ENCODE measurements at regions not wholly inside any gene's neighbourhood (a gene's known extent, or its start where the extent isn't known, plus 50 kb on each side); places are given as distances from the start of the nearest gene placed in this dataset.

DNA sequence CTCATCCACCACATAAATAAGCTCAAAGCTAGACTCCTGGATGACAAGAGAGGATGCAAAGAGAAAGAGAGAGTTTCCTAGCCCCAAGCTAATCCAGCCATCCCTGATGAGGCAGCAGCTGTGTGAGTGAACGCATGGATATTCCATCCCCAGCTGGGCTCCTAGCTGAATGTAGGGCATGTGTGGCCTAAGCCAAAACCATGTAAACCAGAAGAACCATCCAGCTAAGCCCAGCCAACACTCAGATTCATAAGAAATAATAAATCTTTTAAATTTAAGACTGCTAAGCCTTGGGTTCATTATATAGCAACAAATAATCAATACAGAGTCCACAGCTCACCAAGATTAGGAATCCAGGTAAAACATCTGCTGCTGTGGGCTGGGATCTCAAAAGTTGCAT is 94.3 kb downstream of the TNFAIP2 start:
- H3K27me3 ChIP-seq (ENCODE audit: insufficient read depth, low read length) = no peaks in the 10 kb centered on the region
- no peak overlapping the region for H3K27ac ChIP-seq (ENCODE audit: low read depth, low read length)
- no peaks in the 10 kb centered on the region for H3K4me1 ChIP-seq (ENCODE audit: insufficient read depth, low read length)
- ChIA-PET POLR2A (ENCODE audit: partially characterized antibody) (no interaction called here), CTCF (ENCODE audit: partially characterized antibody) (no interaction called here)
- no peaks in the 10 kb centered on the region for H3K9me3 ChIP-seq (ENCODE audit: control insufficient read depth in 1 of 2, low read length in 2 of 2)
- H3K27me3 Mint-ChIP-seq = peaks cover 25 to 30% of the 10 kb centered on the region in 2 donors
- DNase-seq = no peak
- H3K4me3 Mint-ChIP-seq = no peak overlapping the region
- no peak overlapping the region for H3K4me3 ChIP-seq (ENCODE audit: low read length in 2 of 2)
- peaks cover 0 to 8% (median under 1%) of the 10 kb centered on the region in 4 donors for H3K4me1 Mint-ChIP-seq
- no peaks in the 10 kb centered on the region for H3K36me3 Mint-ChIP-seq
- no peaks in the 10 kb centered on the region for H3K36me3 ChIP-seq (ENCODE audit: insufficient read depth, low read length)
- intact Hi-C loops (cut with micrococcal nuclease) = no loop called here
- H3K27ac Mint-ChIP-seq = no peak overlapping the region
- peaks cover 0 to 3% (median 0%) of the 10 kb centered on the region in 8 donors for H3K9me3 Mint-ChIP-seq

DNA sequence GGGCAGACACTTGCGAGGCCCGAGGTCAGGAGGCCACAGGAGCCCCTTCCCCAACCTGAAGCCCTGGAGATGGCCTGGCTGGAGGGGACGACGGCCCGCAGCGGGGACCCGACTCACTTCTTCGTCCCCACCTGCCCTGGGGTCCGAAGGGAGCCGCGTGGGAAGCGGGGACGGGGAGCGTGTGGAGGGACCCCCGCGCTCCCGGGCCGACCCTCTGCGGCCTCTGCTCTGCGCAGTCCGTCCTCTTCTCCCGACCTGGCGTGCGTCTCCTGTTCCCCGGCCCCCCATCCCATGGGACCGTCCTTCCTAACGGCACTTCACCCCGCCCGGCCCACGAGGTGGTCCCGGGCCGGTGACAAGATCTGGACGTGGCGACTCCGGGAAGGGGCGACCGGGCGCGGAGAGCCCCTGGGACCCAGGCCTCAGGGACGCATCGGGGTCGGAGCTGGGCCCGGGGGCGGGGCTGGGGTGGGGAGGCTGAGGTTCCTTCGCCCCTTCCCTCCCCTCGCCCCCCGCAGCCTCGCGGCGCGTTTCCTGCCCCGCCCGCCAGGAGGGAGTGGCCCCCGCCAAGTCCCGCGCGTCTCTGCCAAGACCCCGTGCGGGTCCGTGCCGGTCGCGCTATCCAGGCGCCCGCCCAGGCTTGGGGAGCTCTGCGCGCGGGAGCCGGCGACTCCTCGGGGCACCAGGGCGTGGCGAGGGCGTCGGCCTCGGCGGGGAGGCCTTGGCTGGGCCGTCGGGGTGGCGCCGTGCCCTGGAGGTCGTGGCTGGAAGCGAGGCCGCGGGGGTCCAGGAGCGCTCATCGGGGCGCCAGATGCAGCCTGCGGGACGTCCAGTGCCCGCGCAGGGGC is 97.1 kb downstream of the TNFAIP2 start:
- no peaks in the 10 kb centered on the region for H3K27me3 ChIP-seq (ENCODE audit: insufficient read depth, low read length)
- H3K4me1 ChIP-seq (ENCODE audit: insufficient read depth, low read length) = no peaks in the 10 kb centered on the region
- H3K9me3 ChIP-seq (ENCODE audit: control insufficient read depth in 1 of 2, low read length in 2 of 2) = no peaks in the 10 kb centered on the region
- no peak overlapping the region for H3K27ac ChIP-seq (ENCODE audit: low read depth, low read length)
- ChIA-PET POLR2A (ENCODE audit: partially characterized antibody) (no interaction called here), CTCF (ENCODE audit: partially characterized antibody) (interaction anchor here (0.5 kb wide), 1 partner anchor 36 kb away, joined by 3 read pairs; no protein-coding TSS in a partner anchor)
- Mint-ChIP-seq H3K36me3 (no peaks in the 10 kb centered on the region), H3K4me1 (peaks cover 0 to 8% (median under 1%) of the 10 kb centered on the region in 4 donors), H3K27ac (no peak overlapping the region), H3K27me3 (peaks cover 23 to 40% of the 10 kb centered on the region in 2 donors), H3K9me3 (peaks cover 0 to 3% (median 0%) of the 10 kb centered on the region in 8 donors), H3K4me3 (peak overlapping the region in 2 of 8 donors; percentile 23 to 64)
- intact Hi-C loops (cut with micrococcal nuclease) = no loop called here
- DNase-seq = no peak
- H3K4me3 ChIP-seq (ENCODE audit: low read length in 2 of 2) = no peak overlapping the region
- no peaks in the 10 kb centered on the region for H3K36me3 ChIP-seq (ENCODE audit: insufficient read depth, low read length)

DNA sequence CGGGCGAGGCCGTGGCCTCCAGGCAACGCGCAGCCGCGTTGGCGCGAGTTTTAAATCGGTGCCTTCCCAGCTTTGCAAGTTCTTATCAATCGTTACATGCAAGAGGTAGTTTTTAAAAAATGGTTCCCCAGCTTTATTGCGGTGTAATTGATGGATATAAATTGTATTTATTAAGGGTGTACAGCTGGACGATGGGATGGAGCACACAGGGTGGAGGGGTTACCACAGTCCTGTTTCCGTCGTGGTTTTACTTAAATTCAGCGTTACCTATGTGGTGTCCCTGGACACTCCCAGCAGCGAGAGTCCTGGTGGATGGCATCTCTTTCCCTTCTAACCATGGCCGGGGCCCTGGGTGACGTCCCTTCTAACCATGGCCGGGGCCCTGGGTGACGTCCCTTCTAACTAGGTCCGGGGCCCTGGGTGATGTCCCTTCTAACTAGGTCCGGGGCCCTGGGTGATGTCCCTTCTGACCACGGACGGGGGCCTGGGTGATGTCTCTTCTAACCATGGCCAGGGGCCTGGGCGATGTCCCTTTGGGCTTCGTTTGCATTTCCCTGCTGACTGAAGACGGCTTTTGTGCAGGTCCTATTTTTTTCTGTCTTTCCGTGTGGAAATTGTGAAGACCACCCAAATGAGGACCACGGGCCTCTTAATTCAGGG is 97.9 kb downstream of the TNFAIP2 start:
- ChIA-PET POLR2A (ENCODE audit: partially characterized antibody) (no interaction called here), CTCF (ENCODE audit: partially characterized antibody) (no interaction called here)
- DNase-seq = no peak
- Mint-ChIP-seq H3K27ac (no peak overlapping the region), H3K4me1 (peaks cover 0 to 8% (median under 1%) of the 10 kb centered on the region in 4 donors), H3K9me3 (peaks cover 0 to 2% (median 0%) of the 10 kb centered on the region in 8 donors), H3K4me3 (no peak overlapping the region), H3K27me3 (peaks cover 21 to 38% of the 10 kb centered on the region in 2 donors), H3K36me3 (no peaks in the 10 kb centered on the region)
- H3K4me3 ChIP-seq (ENCODE audit: low read length in 2 of 2) = no peak overlapping the region
- H3K36me3 ChIP-seq (ENCODE audit: insufficient read depth, low read length) = no peaks in the 10 kb centered on the region
- intact Hi-C loops (cut with micrococcal nuclease) = no loop called here
- H3K4me1 ChIP-seq (ENCODE audit: insufficient read depth, low read length) = no peaks in the 10 kb centered on the region
- H3K9me3 ChIP-seq (ENCODE audit: control insufficient read depth in 1 of 2, low read length in 2 of 2) = no peaks in the 10 kb centered on the region
- H3K27me3 ChIP-seq (ENCODE audit: insufficient read depth, low read length) = no peaks in the 10 kb centered on the region
- H3K27ac ChIP-seq (ENCODE audit: low read depth, low read length) = no peak overlapping the region

DNA sequence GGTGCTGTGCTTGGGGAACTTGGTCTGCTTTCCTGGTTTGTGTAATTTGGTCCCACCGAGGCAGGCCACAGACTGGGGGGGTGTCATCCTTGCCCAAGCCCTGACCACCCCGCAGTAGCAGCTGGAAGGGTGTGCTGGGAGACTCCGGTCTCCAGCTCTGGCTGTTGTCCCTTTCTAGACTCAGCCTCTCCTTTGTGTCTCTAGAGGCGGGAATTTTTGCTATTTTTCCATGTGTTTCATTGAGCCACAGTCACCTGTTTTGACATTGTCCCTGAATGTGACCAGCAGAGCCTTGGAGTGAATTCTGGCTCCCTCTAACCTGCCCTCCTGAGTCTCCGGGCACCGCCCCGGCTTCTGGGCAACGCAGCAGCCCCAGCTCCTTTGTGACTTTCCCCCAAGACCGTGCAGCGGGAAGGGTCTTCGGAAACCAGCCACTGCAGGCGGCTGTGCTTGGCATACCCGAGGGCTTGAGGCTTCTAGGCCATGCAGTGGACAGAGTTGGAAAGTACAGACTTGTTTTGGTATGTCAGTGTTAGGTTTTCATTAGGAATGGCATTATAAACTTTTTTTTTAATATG is 98.6 kb downstream of the TNFAIP2 start:
- POLR2A ChIA-PET (ENCODE audit: partially characterized antibody) = no interaction called here
- Mint-ChIP-seq H3K27me3 (peaks cover 22 to 41% of the 10 kb centered on the region in 2 donors), H3K4me1 (peaks cover 0 to 8% (median under 1%) of the 10 kb centered on the region in 4 donors), H3K4me3 (no peak overlapping the region), H3K36me3 (no peaks in the 10 kb centered on the region), H3K9me3 (no peaks in the 10 kb centered on the region), H3K27ac (no peak overlapping the region)
- H3K9me3 ChIP-seq (ENCODE audit: control insufficient read depth in 1 of 2, low read length in 2 of 2) = no peaks in the 10 kb centered on the region
- H3K27me3 ChIP-seq (ENCODE audit: insufficient read depth, low read length) = no peaks in the 10 kb centered on the region
- H3K36me3 ChIP-seq (ENCODE audit: insufficient read depth, low read length) = no peaks in the 10 kb centered on the region
- no peak overlapping the region for H3K27ac ChIP-seq (ENCODE audit: low read depth, low read length)
- no peak overlapping the region for H3K4me3 ChIP-seq (ENCODE audit: low read length in 2 of 2)
- intact Hi-C loops (cut with micrococcal nuclease) = no loop called here
- CTCF ChIA-PET (ENCODE audit: partially characterized antibody) = no interaction called here
- DNase-seq = no peak
- H3K4me1 ChIP-seq (ENCODE audit: insufficient read depth, low read length) = no peaks in the 10 kb centered on the region

DNA sequence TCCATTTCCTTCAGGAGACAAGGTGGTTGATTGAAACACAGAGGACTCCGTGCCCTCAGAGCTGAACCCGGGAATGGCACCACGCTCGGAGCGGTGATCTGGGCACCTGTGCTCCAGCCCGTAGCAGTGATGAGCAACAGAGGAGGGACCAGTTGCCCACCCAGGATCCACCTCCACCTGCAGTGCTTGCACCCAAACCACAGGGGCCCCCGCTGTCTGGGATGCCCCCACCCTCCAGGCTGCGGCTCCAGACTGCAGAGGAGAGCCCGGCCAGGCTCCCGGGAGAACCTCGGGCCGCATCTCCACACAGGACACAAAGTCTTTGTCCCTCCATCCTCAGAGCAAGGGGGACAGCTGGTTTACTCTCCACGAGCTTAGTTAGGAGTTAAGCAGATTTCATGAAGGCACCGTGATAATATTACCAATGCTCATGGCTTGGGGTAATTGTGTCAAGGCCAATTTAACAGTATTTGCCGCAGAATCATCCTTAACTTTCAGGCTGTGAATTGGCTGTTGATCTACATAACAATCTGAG is 100.6 kb downstream of the TNFAIP2 start:
- Histone ChIP-seq H3K27ac (ENCODE audit: low read depth, low read length) (no peak overlapping the region), H3K4me3 (ENCODE audit: low read length in 2 of 2) (no peak overlapping the region), H3K9me3 (ENCODE audit: control insufficient read depth in 1 of 2, low read length in 2 of 2) (no peaks in the 10 kb centered on the region), H3K4me1 (ENCODE audit: insufficient read depth, low read length) (no peaks in the 10 kb centered on the region), H3K27me3 (ENCODE audit: insufficient read depth, low read length) (no peaks in the 10 kb centered on the region), H3K36me3 (ENCODE audit: insufficient read depth, low read length) (no peaks in the 10 kb centered on the region)
- intact Hi-C loops (cut with micrococcal nuclease) = no loop called here
- Mint-ChIP-seq H3K4me3 (no peak overlapping the region), H3K27me3 (peaks cover 24 to 50% of the 10 kb centered on the region in 2 donors), H3K27ac (no peak overlapping the region), H3K4me1 (peaks cover 0 to 8% (median under 1%) of the 10 kb centered on the region in 4 donors), H3K9me3 (peaks cover 0 to 3% (median 0%) of the 10 kb centered on the region in 8 donors), H3K36me3 (no peaks in the 10 kb centered on the region)
- ChIA-PET POLR2A (ENCODE audit: partially characterized antibody) (no interaction called here), CTCF (ENCODE audit: partially characterized antibody) (no interaction called here)
- DNase-seq = no peak

DNA sequence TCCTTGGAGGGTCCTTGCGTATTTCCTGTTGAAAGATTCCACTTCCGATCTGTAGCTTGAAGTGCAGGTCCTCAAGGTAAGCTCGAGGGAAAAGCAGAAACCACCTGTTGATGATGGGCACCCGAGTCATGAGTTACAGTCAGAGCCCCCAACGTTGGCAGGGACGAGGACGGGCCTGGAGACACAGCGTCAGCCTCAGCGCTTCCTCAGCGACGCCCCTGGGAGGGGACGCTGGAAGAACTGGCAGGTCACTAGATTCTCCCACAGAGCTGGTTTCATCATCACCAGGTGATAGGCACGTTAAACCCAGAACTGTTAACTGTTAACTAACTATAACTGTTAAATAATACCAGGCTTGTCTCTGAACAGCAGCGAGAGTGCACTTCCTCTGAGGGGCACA is 101.8 kb downstream of the TNFAIP2 start:
- Histone ChIP-seq H3K4me1 (ENCODE audit: insufficient read depth, low read length) (no peaks in the 10 kb centered on the region), H3K27me3 (ENCODE audit: insufficient read depth, low read length) (no peaks in the 10 kb centered on the region), H3K4me3 (ENCODE audit: low read length in 2 of 2) (no peak overlapping the region), H3K27ac (ENCODE audit: low read depth, low read length) (no peak overlapping the region), H3K36me3 (ENCODE audit: insufficient read depth, low read length) (no peaks in the 10 kb centered on the region), H3K9me3 (ENCODE audit: control insufficient read depth in 1 of 2, low read length in 2 of 2) (no peaks in the 10 kb centered on the region)
- H3K27ac Mint-ChIP-seq = no peak overlapping the region
- POLR2A ChIA-PET (ENCODE audit: partially characterized antibody) = no interaction called here
- intact Hi-C loops (cut with micrococcal nuclease) = no loop called here
- no peaks in the 10 kb centered on the region for H3K4me1 Mint-ChIP-seq
- peaks cover 21 to 43% of the 10 kb centered on the region in 2 donors for H3K27me3 Mint-ChIP-seq
- H3K4me3 Mint-ChIP-seq = no peak overlapping the region
- no peaks in the 10 kb centered on the region for H3K36me3 Mint-ChIP-seq
- CTCF ChIA-PET (ENCODE audit: partially characterized antibody) = no interaction called here
- no peak for DNase-seq
- H3K9me3 Mint-ChIP-seq = peaks cover 0 to 3% (median 0%) of the 10 kb centered on the region in 8 donors

DNA sequence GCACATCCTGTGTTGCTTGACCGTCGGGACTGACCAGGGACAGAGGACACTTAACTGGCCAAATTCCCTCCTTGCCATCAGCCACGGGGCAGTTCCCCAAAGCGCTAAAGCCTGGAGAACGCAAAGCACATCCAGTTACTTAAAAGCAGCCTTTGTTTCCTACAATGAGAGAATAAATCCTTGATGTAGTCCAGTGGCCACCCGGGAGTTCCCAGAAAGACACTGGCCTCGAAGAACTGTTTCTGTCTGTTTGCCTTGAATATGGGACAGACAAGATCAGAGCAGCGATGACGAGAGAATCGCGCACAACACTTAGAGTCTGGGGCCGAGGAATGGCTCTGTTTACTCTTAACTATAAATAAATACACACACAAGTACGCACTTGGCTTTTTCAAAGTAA is 102.2 kb downstream of the TNFAIP2 start:
- intact Hi-C loops (cut with micrococcal nuclease) = no loop called here
- H3K36me3 Mint-ChIP-seq = no peaks in the 10 kb centered on the region
- Histone ChIP-seq H3K4me3 (ENCODE audit: low read length in 2 of 2) (no peak overlapping the region), H3K27ac (ENCODE audit: low read depth, low read length) (no peak overlapping the region), H3K27me3 (ENCODE audit: insufficient read depth, low read length) (no peaks in the 10 kb centered on the region), H3K9me3 (ENCODE audit: control insufficient read depth in 1 of 2, low read length in 2 of 2) (no peaks in the 10 kb centered on the region), H3K36me3 (ENCODE audit: insufficient read depth, low read length) (no peaks in the 10 kb centered on the region), H3K4me1 (ENCODE audit: insufficient read depth, low read length) (no peaks in the 10 kb centered on the region)
- DNase-seq = no peak
- H3K27me3 Mint-ChIP-seq = peaks cover 22 to 43% of the 10 kb centered on the region in 2 donors
- no peak overlapping the region for H3K4me3 Mint-ChIP-seq
- no peak overlapping the region for H3K27ac Mint-ChIP-seq
- H3K4me1 Mint-ChIP-seq = no peaks in the 10 kb centered on the region
- ChIA-PET CTCF (ENCODE audit: partially characterized antibody) (no interaction called here), POLR2A (ENCODE audit: partially characterized antibody) (no interaction called here)
- H3K9me3 Mint-ChIP-seq = peaks cover 0 to 3% (median 0%) of the 10 kb centered on the region in 8 donors

Data from CD4-positive, alpha-beta memory T cell (primary cell).